H1 (cell line): ENCODE measurements at regions not wholly inside any gene's neighbourhood (a gene's known extent, or its start where the extent isn't known, plus 50 kb on each side); places are given as distances from the start of the nearest gene placed in this dataset.

Experiments
- CTCF ChIA-PET: fragments of 300-600 bp; sonication (Branson Sonifier 250); formaldehyde crosslinking; loops from one replicate; lab custom pipeline; 2021; ENCODE audit not compliant: partially characterized antibody; lab: Charles Lee
- POLR2A ChIA-PET: fragments of 300-600 bp; sonication (Branson Sonifier 250); formaldehyde crosslinking; loops from one replicate; lab custom pipeline; 2021; ENCODE audit warnings: inconsistent platforms; ENCODE audit not compliant: partially characterized antibody; lab: Charles Lee
- DNase-seq, 2 experiments: peaks; one replicate each; pipeline versions ENCODE4 v3.0.0 to v3.0.0-alpha.2; 2010 to 2022; ENCODE audit warnings: low spot score in 2 of 2, low read depth in 1 of 2, mixed read lengths in 1 of 2
- FAIRE-seq: peaks from 2 replicates; lab custom pipeline; 2011; peaks lifted over from hg19 to GRCh38; lab: Jason Lieb, UNC
- H2AFZ ChIP-seq: 2 replicates; pipeline ENCODE4 v1.8.1; 2012; ENCODE audit warnings: low read length, inconsistent platforms
- H2AK5ac ChIP-seq: 2 replicates; pipeline ENCODE4 v1.6.1; 2013; ENCODE audit warnings: low read depth, low read length
- H2BK120ac ChIP-seq: replicated peaks from 2 replicates; pipeline ENCODE3; 2013; ENCODE audit warnings: low read depth, low read length, inconsistent platforms
- H2BK12ac ChIP-seq: 2 replicates; pipeline ENCODE4 v1.6.1; 2013; ENCODE audit warnings: low read depth, low read length
- H2BK15ac ChIP-seq: 2 replicates; pipeline ENCODE4 v1.6.1; 2013; ENCODE audit warnings: low read length
- H2BK20ac ChIP-seq: 2 replicates; pipeline ENCODE4 v1.6.1; 2013; ENCODE audit warnings: low read length
- H2BK5ac ChIP-seq: 2 replicates; pipeline ENCODE4 v1.6.1; 2013; ENCODE audit warnings: low read depth, low read length
- H3K14ac ChIP-seq: 2 replicates; pipeline ENCODE4 v1.6.1; 2013; ENCODE audit warnings: inconsistent platforms; ENCODE audit not compliant: insufficient read length
- H3K18ac ChIP-seq: 2 replicates; pipeline ENCODE4 v1.6.1; 2013; ENCODE audit warnings: low read length; ENCODE audit errors: extremely low read depth
- H3K23ac ChIP-seq: 2 replicates; pipeline ENCODE4 v1.6.1; 2013; ENCODE audit warnings: inconsistent platforms; ENCODE audit not compliant: insufficient read length
- H3K23me2 ChIP-seq: 2 replicates; pipeline ENCODE4 v1.6.1; 2013; ENCODE audit warnings: low read depth, low read length
- H3K27ac ChIP-seq: 2 replicates; pipeline ENCODE4 v1.6.1; 2011; ENCODE audit warnings: low read depth, low read length, inconsistent platforms
- H3K27me3 ChIP-seq, 4 experiments: replicated peaks in 1 of 4; 1 replicate in 1 of 4; 2 replicates in 3 of 4; pipeline versions ENCODE4 v1.6.1 to v1.8.1; 2011 to 2013; ENCODE audit warnings: low read length in 3 of 4, mild to moderate bottlenecking in 3 of 4, inconsistent platforms in 2 of 4, mixed read lengths in 2 of 4, moderate library complexity in 1 of 4; ENCODE audit not compliant: control insufficient read depth in 3 of 4, insufficient read depth in 3 of 4; ENCODE audit errors: extremely low read depth in 1 of 4
- H3K36me3 ChIP-seq, 4 experiments: 2 replicates each; pipeline versions ENCODE4 v1.6.1 to v1.8.1; 2011 to 2013; ENCODE audit warnings: mild to moderate bottlenecking in 4 of 4, low read length in 3 of 4, moderate library complexity in 2 of 4, control low read depth in 1 of 4, inconsistent platforms in 1 of 4; ENCODE audit not compliant: insufficient read depth in 4 of 4, control insufficient read depth in 2 of 4
- H3K4ac ChIP-seq: replicated peaks from 2 replicates; pipeline ENCODE3; 2013; ENCODE audit warnings: low read length, low read depth, mixed read lengths, inconsistent platforms; ENCODE audit not compliant: insufficient read length
- H3K4me1 ChIP-seq, 4 experiments: replicated peaks in 1 of 4; 1 replicate in 1 of 4; 2 replicates in 3 of 4; pipeline versions ENCODE4 v1.6.1 to v1.8.1; 2011 to 2013; ENCODE audit warnings: low read length in 3 of 4, inconsistent platforms in 2 of 4, mixed read lengths in 1 of 4; ENCODE audit not compliant: insufficient read depth in 4 of 4, control insufficient read depth in 3 of 4
- H3K4me2 ChIP-seq, 2 experiments: 2 replicates each; pipeline versions ENCODE4 v1.6.1 to v1.8.1; 2011 to 2013; ENCODE audit warnings: low read depth in 2 of 2, low read length in 2 of 2, control low read depth in 1 of 2, inconsistent platforms in 1 of 2, mild to moderate bottlenecking in 1 of 2; ENCODE audit not compliant: insufficient read depth in 1 of 2
- H3K4me3 ChIP-seq, 4 experiments: fragments of 200-600, 300-600 bp in 1 of 4; sonication (generic), shearing (Covaris generic), sonication (Bioruptor Twin) in 1 of 4; 2 replicates each; pipeline versions ENCODE4 v1.5.1 to v1.8.1; 2011 to 2016; ENCODE audit warnings: low read length in 4 of 4, low read depth in 3 of 4, control low read depth in 2 of 4, inconsistent platforms in 2 of 4, mild to moderate bottlenecking in 2 of 4, mixed read lengths in 1 of 4, moderate library complexity in 1 of 4; ENCODE audit not compliant: insufficient read depth in 2 of 4; ENCODE audit errors: extremely low read depth in 1 of 4
- H3K56ac ChIP-seq: replicated peaks from 2 replicates; pipeline ENCODE3; 2013; ENCODE audit warnings: low read depth, mild to moderate bottlenecking, mixed read lengths, low read length, inconsistent platforms; ENCODE audit not compliant: insufficient read length
- H3K79me1 ChIP-seq: 2 replicates; pipeline ENCODE4 v1.6.1; 2013; ENCODE audit warnings: low read depth, low read length, control low read depth
- H3K79me2 ChIP-seq, 2 experiments: 2 replicates each; pipeline versions ENCODE4 v1.6.1 to v1.8.1; 2012 to 2013; ENCODE audit warnings: low read length in 2 of 2, mild to moderate bottlenecking in 2 of 2, inconsistent platforms in 1 of 2; ENCODE audit not compliant: insufficient read depth in 2 of 2, control insufficient read depth in 1 of 2
- H3K9ac ChIP-seq, 4 experiments: replicated peaks in 1 of 4; 1 replicate in 1 of 4; 2 replicates in 3 of 4; pipeline versions ENCODE4 v1.6.1 to v1.8.1; 2011 to 2013; ENCODE audit warnings: low read depth in 3 of 4, low read length in 3 of 4, control low read depth in 2 of 4, mild to moderate bottlenecking in 2 of 4, moderate library complexity in 2 of 4, inconsistent platforms in 1 of 4; ENCODE audit errors: extremely low read depth in 1 of 4
- H3K9me3 ChIP-seq, 2 experiments: 2 replicates each; pipeline versions ENCODE4 v1.6.1 to v1.8.1; 2012 to 2013; ENCODE audit warnings: mild to moderate bottlenecking in 2 of 2, moderate library complexity in 2 of 2, control low read depth in 1 of 2, inconsistent platforms in 1 of 2, low read depth in 1 of 2, low read length in 1 of 2, mixed read lengths in 1 of 2; ENCODE audit not compliant: insufficient read depth in 2 of 2
- H4K20me1 ChIP-seq, 2 experiments: replicated peaks in 1 of 2; 2 replicates each; pipeline versions ENCODE3 to v1.8.1; 2011 to 2013; ENCODE audit warnings: inconsistent platforms in 2 of 2, low read length in 2 of 2, mild to moderate bottlenecking in 1 of 2; ENCODE audit not compliant: insufficient read depth in 2 of 2, control insufficient read depth in 1 of 2
- H4K5ac ChIP-seq: 2 replicates; pipeline ENCODE4 v1.6.1; 2013; ENCODE audit warnings: low read length, low read depth, mixed read lengths, inconsistent platforms; ENCODE audit not compliant: insufficient read length
- H4K8ac ChIP-seq: 2 replicates; pipeline ENCODE4 v1.8.0; 2013; ENCODE audit warnings: mild to moderate bottlenecking, moderate library complexity, low read length, inconsistent platforms; ENCODE audit not compliant: insufficient read depth; ENCODE audit errors: extremely low read depth
- H4K91ac ChIP-seq: replicated peaks from 2 replicates; pipeline ENCODE3; 2013; ENCODE audit warnings: low read length, mixed read lengths, inconsistent platforms; ENCODE audit not compliant: insufficient read length
- ASH2L ChIP-seq: fragments of 200-600, 300-600 bp; sonication (generic); IDR thresholded peaks from one replicate; pipeline ENCODE4 v1.7.1; 2017; ENCODE audit warnings: low read length
- CBX8 ChIP-seq: fragments of 300-800, 300-1000 bp; sonication (generic); IDR thresholded peaks from 2 replicates; pipeline ENCODE4 v1.7.1; 2016; ENCODE audit warnings: low read depth, low read length, borderline replicate concordance
- CREB1 ChIP-seq: IDR thresholded peaks from 2 replicates; pipeline ENCODE4 v1.6.1; 2012; ENCODE audit warnings: inconsistent platforms
- CTBP2 ChIP-seq: IDR thresholded peaks from 2 replicates; pipeline ENCODE4 v1.7.0; 2011; ENCODE audit warnings: borderline replicate concordance, mild to moderate bottlenecking, moderate library complexity, mixed read lengths, low read length; ENCODE audit not compliant: insufficient read depth, insufficient read length
- E2F6 ChIP-seq: IDR thresholded peaks from 2 replicates; pipeline ENCODE4 v1.6.1; 2012; ENCODE audit warnings: inconsistent platforms
- EP300 ChIP-seq, 2 experiments: IDR thresholded peaks; 1 replicate in 1 of 2; 2 replicates in 1 of 2; pipeline ENCODE4 v1.6.1; 2011 to 2012; ENCODE audit warnings: low read depth in 2 of 2, low read length in 2 of 2, mild to moderate bottlenecking in 2 of 2, borderline replicate concordance in 1 of 2, inconsistent platforms in 1 of 2, moderate library complexity in 1 of 2
- RAD21 ChIP-seq, 2 experiments: IDR thresholded peaks in 1 of 2; conservative IDR thresholded peaks in 1 of 2; 2 replicates each; pipeline ENCODE4 v1.6.1; 2011; ENCODE audit warnings: low read depth in 2 of 2, low read length in 2 of 2, improper control_type of control experiment in 1 of 2, inconsistent platforms in 1 of 2, mild to moderate bottlenecking in 1 of 2, moderate library complexity in 1 of 2
- RFX5 ChIP-seq: IDR thresholded peaks from 2 replicates; pipeline ENCODE4 v1.6.1; 2011; ENCODE audit warnings: low read depth, low read length, improper control_type of control experiment, borderline replicate concordance
- SIN3A ChIP-seq, 2 experiments: IDR thresholded peaks in 1 of 2; conservative IDR thresholded peaks in 1 of 2; 2 replicates each; pipeline ENCODE4 v1.6.1; 2011 to 2012; ENCODE audit warnings: low read length in 2 of 2, improper control_type of control experiment in 1 of 2, low read depth in 1 of 2, mild to moderate bottlenecking in 1 of 2
- SIX5 ChIP-seq: IDR thresholded peaks from 2 replicates; pipeline ENCODE4 v1.6.1; 2011; ENCODE audit warnings: mild to moderate bottlenecking, low read depth, low read length
- TAF1 ChIP-seq: IDR thresholded peaks from 2 replicates; pipeline ENCODE4 v1.6.1; 2011; ENCODE audit warnings: mild to moderate bottlenecking, low read depth, low read length
- TEAD4 ChIP-seq: IDR thresholded peaks from 2 replicates; pipeline ENCODE4 v1.6.1; 2012; ENCODE audit warnings: low read depth, low read length, inconsistent platforms, mixed read lengths
- YY1 ChIP-seq: IDR thresholded peaks from 2 replicates; pipeline ENCODE4 v1.6.1; 2011; ENCODE audit warnings: low read depth, mild to moderate bottlenecking, low read length
- WGBS, 2 experiments: shearing (Covaris generic) in 1 of 2; methylation state at CpG; one replicate each; pipeline versions ENCODE4 v1.1.6 to v1.1.7; 2013 to 2015; ENCODE audit warnings: low lambda C conversion rate in 2 of 2, mixed read lengths in 2 of 2, inconsistent platforms in 1 of 2, low coverage in 1 of 2, missing lambda C conversion rate in 1 of 2; ENCODE audit not compliant: insufficient replicate concordance in 2 of 2, insufficient coverage in 1 of 2, insufficient read length in 1 of 2; ENCODE audit errors: extremely low coverage in 1 of 2, missing lambda C conversion rate in 1 of 2; 5-methylcytosine and 5-hydroxymethylcytosine counted together

GRCh38 chr3:159608311-159608710, 380.3 kb upstream of the IL12A start:
- Histone ChIP-seq H3K4me3 (no peak overlapping the region), H2BK5ac (no peak overlapping the region), H4K5ac (no peak overlapping the region), H3K79me2 (no peaks in the 10 kb centered on the region), H3K36me3 (no peaks in the 10 kb centered on the region), H2BK120ac (no peak overlapping the region), H2AFZ (no peak overlapping the region), H3K18ac (no peak overlapping the region), H3K14ac (no peak overlapping the region), H2BK15ac (no peak overlapping the region), H4K20me1 (no peaks in the 10 kb centered on the region), H3K4ac (no peak overlapping the region), H3K4me1 (no peaks in the 10 kb centered on the region), H4K91ac (no peak overlapping the region), H3K9me3 (no peaks in the 10 kb centered on the region), H3K27ac (no peak overlapping the region), H3K79me1 (no peaks in the 10 kb centered on the region), H3K27me3 (no peaks in the 10 kb centered on the region), H4K8ac (no peak overlapping the region), H3K9ac (no peak overlapping the region), H3K56ac (no peak overlapping the region), H3K23ac (no peak overlapping the region), H2AK5ac (no peak overlapping the region), H2BK12ac (no peak overlapping the region), H3K4me2 (no peak overlapping the region), H2BK20ac (no peak overlapping the region), H3K23me2 (no peaks in the 10 kb centered on the region)
- no peak for TF ChIP-seq CTBP2
- no peak for TF ChIP-seq TAF1
- no peak for TF ChIP-seq EP300 (IDR thresholded peaks at IDR 0.05; ENCODE audit: borderline replicate concordance in 1 of 2, low read depth in 2 of 2, low read length in 2 of 2)
- no peak for TF ChIP-seq TEAD4
- TF ChIP-seq CBX8 = no peak
- TF ChIP-seq YY1 = no peak
- no peak for TF ChIP-seq RFX5
- no peak for TF ChIP-seq ASH2L
- no peak for TF ChIP-seq E2F6
- no peak for TF ChIP-seq SIN3A (conservative IDR thresholded peaks at IDR 0.05 in 1 of 2, IDR thresholded peaks at IDR 0.05 in 1 of 2; ENCODE audit: low read depth in 1 of 2, low read length in 2 of 2)
- no peak for TF ChIP-seq RAD21 (IDR thresholded peaks at IDR 0.05 in 1 of 2, conservative IDR thresholded peaks at IDR 0.05 in 1 of 2; ENCODE audit: low read depth in 2 of 2, low read length in 2 of 2)
- no peak for TF ChIP-seq SIX5
- no peak for TF ChIP-seq CREB1
- FAIRE-seq = no peak
- ChIA-PET CTCF (interaction anchor here (0.9 to 1.5 kb wide), 7 partner anchors 8 to 398 kb away, joined by 3 to 4 read pairs (median 3); no protein-coding TSS in a partner anchor), POLR2A (no interaction called here)
- 89% methylated on average over 3 of the region's 3 CpGs; no CpG with 5 or more reads in 1 of the 2 experiments for WGBS, 2 experiments
- no peak for DNase-seq
